Posterior cingulate gyrus (tissue), 11 donors: ENCODE measurements at regions not wholly inside any gene's neighbourhood (a gene's known extent, or its start where the extent isn't known, plus 50 kb on each side); places are given as distances from the start of the nearest gene placed in this dataset.

Experiments
- DNase-seq, 10 donors: peaks; one replicate each; pipeline versions ENCODE4 v3.0.0 to v3.0.0-alpha.2; 2020 to 2021; ENCODE audit warnings: mixed read lengths in 3 of 10
- intact Hi-C: fragments of 100-400 bp; cut with DNase I; formaldehyde crosslinking; loops from one replicate; pipeline ENCODE4 v1.15.1; 2023

DNA sequence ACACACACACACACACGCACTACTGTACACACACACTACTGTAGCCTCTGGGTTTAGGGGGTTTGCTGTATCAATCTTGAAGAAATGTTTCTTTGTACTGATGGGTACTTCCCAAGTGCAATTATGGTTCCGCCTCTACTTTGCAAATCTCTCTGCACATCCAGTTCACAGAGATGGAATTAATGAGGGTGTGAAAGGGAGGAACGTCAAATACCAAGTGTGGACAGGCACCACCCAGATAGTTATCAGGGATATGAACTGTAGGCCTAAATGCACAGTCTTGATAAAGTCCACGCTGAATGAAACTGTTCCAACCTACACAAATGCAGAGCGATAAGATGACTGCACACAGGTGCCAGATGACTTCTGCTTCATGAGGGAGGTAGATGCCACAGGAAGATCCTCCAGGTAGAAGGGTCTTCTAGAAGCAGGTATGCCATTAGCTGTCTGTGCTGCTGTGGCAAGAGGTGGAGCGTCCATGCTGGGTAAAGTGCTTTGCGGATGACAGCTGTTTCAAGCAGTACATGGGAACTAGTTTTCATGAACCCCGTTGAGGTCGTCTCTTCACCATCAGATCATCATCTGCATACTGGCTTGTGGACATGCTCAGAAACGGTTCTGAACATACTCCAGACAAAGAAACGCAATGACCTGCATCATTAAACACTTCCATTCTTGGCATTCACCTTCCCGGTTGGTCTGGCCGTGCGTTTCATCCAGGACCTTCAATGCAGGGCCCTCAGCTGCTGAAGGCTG, 314.3 kb upstream of the RTL1 start:
- DNase-seq, result peak in 2 of 10 donors; percentile 1 to 45
- intact Hi-C loops, result no loop called here

DNA sequence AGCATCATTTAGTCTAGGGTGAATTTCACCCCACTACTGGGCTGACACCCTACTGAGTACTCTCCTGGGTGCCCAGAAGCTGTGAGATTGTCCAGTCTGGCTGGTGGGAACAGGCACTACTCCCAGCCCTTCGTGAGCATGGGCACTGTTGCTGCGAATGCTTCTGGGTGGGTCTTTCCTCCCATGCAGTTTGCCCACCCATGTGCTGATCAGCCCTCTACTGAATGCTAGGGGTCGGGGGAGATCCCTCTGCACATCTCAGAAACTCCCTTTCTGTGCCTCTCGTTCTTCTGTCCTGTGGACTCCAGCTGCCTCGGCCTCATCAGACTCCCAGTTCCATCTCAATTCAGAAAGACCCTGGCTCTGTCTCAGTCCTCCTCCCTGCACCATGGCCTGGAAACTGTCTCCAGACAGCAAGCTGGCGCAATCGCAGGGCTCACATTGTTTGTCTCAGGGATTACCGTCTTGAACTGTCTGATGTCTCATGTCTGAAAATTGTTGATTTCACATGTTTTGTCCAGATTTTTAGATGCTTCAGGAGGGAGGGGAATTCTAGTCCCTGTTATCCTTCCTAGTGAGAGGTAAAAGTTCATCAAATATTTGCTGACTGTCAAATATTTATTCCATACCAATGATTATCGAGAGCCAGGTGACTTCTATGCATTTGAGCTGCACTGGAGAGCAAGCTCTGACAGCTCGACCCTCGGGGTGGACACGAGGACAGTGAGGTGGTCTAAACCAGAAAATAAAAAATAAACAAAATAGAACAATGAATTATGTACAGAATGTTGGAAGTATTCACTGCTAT, 316.6 kb upstream of the RTL1 start:
- DNase-seq, result no peak
- intact Hi-C loops, result no loop called here

DNA sequence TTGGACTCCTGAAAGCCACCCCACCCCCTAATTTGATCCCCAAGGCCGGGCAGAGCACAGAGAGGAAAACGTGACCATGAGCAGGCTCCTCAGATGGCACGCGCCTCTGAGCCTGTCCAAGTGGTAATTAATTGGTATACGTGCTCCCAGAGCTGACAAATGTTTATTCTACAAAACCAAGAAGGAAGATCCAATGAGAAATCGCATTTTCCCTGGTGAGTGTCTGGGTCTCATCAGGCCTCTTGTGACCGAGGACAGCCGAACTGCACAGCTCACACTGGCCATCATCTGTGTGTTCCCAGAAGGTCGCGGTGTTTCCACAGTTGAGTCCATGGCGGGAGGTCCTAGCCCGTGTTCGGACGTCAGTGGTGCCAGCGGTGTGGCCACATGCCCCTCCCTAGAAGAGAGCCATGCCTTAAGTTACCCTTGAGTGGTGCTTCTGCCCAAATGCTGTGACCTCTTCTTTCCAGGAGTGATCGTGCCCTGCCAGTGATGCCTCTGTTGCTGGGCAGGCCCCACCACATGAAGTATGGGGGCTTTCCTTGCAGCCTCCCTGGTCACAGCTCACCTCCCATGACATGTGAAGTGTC, 317.5 kb upstream of the RTL1 start:
- no peak for DNase-seq
- intact Hi-C loops, result no loop called here

DNA sequence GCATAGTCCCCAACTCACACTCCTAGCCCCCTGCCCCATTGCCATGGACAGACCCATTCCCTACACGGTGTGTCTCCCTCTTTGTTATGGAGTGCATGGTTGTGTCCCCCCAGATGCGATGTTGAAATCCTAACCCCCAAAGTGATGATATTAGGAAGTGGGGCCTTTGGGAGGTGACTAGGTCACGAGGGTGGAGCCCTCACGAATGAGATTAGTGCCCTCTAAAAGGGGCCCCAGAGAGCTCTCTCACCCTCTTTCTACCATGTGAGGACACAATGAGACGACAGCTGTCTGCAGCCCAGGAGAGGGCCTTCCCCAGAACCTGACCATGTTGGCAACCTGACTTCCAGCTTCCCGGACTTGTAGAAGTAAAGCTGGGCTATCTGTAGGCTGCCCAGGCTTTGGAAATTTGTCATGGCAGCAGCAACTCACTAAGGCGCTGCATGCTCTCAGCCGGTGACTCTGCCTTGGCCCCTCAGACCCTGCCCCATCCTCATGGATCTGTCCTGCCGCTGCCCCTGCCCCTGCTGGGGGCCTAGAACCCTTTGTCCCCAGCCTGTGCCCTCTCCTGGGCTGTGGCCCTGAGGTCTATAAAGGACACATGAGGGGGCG, 318.1 kb upstream of the RTL1 start:
- DNase-seq, result no peak
- intact Hi-C loops, result no loop called here

DNA sequence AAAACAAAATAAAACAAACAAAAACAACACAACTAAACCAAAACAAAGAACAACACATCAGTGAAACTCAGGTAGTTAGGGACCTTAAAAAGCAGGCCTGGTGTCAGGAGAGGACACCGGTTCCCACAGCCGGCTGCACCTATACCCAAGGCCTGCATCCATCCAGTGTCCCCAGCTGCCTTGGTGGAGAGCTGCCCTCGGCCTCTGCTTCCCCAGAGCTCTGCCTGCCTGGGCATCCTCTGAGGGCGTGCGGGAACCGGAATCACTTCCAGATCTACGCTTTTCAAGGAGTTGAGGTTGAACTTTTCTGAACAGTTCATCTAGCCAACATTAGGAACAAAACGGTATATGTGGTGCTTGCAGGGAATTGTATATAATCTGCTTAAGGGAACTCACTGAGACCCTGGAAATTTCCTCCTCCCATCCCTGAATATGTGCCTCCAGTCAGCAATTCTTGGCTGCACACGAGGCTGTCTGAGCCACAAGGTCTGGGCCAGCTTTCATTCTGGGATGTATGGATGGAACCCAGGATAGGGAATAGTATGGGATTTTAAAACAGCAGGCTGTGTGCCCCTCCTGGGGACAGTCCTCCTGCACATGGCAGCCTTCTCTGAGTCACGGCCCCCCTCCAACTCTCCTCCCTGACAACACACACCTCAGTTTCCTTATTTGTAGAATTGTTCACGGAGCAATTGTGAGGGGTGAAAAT, 319.0 kb upstream of the RTL1 start:
- DNase-seq, result no peak
- intact Hi-C loops, result no loop called here

DNA sequence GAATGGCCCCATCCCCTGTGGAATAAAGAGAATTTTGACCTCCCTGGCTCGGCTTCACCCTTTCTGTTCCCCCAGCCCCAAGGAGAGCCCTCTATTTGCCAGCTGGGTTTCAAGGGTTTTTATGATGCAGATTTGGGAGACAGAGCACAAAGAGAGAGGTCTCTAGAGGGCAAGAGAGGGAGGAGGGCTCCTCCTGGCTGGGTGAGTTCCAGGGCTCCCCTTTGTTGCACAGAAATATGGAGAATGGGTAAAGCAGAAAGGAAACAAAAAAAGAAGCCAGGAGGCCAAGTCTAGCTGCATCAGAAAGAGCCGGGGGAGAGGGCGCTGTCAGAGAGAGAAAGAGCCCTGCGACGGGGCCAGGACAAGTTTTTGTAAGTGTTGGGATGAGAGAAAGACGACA, 319.6 kb upstream of the RTL1 start:
- intact Hi-C loops, result no loop called here
- DNase-seq, result no peak

DNA sequence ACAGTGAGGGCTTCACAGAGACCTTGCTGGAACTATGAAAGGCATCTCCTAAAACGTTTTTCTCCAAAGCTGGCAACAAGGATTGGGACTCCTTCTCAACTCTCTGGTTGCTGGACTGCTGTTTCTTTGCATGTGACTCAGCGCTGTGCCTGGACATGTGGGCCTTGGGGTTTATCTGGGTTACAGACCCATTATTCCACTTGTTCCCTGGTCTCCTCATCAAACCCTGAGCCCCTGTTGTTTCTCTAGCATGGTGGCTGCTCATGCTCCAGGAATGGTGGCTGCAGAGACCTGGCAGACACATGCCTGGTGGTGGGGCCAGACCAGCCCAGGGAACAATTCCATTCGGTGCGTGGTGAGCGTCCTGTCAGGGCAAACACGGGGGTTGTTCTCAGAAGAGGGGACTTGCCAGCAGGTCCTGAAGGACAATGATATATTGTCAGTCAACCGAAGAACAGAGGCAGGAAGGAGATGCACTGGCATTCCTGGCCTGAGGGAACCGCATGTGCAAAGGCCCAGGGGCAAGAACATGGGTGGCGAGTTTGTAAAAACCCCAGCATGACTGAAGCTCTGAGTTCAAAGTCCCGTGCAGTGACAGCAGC, 320.1 kb upstream of the RTL1 start:
- intact Hi-C loops, result no loop called here
- DNase-seq, result no peak

DNA sequence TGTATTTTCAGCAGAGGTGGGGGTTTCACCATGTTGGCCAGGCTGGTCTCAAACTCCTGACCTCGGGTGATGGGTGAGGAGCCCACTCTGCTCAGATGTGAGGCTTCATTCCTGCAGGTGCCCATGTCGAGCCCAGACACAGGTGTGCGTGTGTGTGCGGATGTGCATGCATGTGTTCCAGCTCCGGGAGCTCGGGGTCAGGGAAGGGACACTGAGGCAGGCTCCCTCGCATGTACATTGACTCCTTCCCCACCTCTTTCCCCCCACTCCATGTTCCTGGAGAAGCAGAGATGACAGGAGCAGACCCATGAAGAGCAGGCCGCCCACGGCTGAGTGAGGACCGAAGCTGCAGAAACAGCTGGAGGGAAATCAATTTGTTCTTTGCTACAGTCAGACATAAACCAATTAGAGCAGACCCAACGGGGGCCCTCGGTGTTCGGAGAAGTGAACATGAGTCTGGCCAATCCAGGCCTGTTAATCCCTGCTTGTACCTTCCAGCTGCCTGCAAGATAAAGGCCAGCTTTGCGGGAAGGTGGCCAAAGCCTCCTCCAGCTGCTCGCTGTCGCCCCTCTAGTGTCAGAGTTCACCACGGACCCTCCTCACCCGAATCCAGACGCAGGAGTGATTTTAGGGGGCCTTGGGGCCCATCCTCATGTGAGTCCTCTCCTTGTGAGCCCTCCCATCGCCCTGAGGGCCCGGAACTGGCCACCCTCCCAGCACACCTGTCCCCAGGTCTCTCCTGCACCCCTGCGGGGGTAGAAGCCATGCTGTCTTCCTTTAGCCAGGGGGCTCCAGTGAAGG, 321.0 kb upstream of the RTL1 start:
- intact Hi-C loops, result no loop called here
- no peak for DNase-seq

DNA sequence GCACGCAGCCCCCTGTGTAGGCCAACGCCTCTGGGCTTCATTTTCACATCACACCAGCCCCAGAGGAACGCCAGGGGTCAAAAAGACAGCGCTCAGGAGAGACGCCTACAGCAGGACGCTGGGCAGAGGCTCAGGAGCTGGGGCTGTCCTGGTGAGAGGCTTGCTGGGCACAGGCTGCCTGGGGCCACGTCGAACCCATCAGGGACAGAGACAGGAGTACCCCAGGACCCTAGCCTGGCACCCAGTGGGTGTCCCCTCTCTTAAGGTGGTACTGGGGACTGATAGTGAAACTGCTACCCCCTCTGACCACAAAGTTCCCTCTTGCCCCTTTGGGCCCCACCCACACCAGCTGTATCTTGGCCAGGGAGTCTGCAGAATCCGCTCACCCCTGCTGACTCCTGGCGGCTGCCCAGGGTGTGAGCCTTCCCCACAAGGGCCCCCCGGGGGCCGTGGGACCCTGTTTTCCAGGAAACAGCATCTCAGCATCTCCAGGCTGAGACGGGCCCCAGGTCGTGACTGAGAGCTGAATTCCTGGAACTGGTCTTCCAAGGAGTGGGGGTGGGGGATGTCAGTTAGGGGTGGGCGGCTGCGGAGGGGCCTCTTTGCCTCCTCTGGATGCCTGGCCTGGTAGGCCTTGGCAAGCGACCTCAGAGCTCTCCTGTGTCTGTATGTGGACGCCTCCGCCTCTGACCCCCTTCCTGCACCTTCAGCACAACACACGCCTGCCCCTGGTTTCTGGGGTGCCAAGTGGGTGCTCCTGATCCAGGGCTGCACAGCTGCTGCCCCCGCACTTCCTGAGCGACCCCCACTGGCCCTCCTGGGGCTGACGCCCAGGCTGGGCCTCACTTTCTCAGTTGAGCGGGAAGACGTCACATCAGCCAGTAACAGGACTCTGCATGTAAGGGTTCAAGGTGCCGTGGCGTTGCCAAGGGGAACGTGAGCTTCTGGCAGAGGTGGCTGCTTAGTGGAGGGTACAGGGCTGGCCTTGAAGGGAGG, 321.9 kb upstream of the RTL1 start:
- intact Hi-C loops, result no loop called here
- peak in 1 of 10 donors; percentile 77 for DNase-seq

DNA sequence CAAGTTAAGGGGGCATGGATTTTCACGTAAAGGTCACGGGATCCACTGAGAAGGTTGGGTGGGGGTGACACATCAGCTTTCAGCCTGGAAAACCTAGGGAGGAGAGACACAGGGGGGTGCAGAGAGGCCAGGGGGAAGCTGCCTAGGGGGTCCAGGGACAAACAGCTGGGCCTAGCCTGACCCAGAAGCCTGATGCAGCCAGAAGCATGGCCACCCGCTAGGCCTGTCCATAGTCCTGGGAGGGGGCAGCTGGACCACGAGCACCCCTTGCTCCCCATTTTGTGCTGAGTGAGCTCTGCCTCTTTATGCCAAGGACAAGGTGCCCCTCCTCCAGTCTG, 322.7 kb upstream of the RTL1 start:
- intact Hi-C loops, result no loop called here
- no peak for DNase-seq

DNA sequence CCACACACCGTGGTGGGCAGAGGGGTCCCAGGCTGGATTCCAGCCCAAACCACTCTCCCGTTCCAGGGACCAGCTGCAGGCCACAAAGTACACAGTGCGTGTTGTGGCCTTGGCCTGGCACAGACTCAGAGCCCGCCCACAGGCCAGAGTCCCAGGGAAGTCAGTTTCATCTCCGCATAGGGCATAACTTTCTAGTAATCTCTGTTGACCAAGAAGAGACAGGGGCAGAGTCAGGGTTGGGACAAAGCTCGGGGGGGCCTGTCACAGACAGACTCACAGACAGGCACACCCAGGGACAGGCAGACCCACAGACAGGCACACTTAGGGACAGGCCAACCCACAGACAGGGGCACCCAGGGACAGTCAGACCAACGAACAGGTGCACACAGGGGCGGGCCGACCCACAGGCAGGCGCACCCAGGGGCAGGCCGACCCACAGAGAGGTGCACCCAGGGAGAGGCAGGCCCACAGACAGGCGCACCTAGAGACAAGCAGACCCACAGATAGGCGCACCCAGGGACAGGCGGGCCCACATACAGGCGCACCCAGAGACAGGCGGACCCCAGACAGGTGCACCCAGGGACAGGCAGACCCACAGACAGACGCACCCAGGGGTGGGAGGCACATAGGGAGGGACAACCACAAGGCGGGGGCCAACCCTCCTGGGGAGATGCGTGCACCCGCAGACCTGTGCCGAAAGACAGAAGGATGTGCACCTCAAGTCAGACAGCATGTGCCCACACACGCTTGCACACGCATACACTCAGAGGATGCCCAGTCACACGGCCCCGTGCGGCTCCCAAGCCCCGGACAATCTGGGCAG, 323.3 kb upstream of the RTL1 start:
- intact Hi-C loops, result no loop called here
- peak in 2 of 10 donors; percentile 74 to 80 for DNase-seq

DNA sequence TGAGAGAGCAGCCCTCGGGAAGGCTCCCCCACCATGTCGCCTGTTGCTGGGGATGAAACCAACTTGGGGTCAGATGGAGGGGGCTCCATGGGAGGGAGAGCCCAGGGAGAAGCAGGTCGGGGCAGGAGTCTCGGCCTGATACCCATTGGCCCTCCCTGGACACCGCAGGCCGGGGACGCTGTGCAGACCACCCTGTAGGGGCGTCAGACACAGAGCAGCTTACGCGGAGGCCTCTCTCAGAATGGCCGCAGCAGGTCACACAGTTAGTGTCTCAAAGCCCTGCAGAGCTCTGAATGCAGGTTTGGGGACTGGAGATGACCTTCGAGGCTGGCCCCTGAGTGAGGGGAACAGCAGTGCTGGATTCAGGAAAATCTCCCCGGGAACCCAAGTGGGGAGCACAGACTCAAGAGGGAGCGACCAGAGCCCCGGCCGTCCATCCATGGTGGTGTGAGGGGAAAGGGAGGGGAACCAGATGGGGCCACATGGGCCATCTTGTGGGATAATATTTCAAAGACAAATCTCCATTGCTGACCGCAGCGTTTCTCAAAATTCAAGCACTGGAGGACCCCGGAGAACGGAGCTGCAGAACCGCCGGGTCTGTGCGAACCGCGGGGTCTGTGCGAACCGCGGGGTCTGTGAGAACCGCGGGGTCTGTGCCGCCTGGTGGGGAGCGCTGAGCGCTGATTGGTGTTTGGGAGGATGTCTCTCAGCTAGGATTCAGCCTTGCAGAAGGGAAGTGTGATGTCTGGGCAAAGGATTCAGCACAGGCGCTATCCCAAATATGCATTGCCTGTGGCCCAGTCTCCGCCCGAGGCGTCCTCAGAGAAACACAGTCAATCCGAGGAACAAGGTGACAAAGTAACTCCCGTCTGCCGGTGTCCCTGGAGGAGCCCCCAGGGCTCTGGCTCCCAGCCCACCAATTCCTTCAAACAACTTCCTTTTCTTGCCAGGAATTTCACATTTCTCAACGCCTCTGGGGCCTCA, 324.4 kb upstream of the RTL1 start:
- no peak for DNase-seq
- intact Hi-C loops, result no loop called here

DNA sequence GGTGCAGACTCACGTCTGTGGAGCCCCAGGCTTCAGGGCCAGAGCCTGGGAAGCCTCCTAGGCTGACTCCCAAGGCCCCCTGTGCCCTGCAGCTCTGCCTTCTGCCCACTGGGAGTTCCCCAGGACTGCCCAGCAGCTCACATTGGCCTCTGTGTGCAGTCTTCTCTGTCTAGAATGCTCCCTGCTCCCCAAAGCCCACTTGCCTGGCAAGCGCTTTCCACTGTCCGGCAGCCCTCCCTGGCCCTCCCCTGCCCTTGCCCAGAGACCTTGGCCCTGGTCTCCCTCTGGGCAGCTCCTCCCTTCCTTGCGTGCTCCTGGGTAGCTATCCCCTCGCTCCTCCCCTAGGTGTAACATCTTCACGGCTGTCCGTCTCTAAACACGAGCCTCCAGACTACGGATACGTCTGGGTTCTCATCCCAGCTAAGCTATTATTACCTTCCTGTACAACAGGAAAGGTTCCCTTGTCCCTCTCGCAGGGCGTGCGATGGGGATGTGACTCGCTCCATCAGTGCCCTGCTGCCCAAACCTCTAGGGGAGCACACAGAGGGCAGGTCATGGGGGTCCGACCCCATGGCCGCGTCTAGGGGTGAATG, 325.5 kb upstream of the RTL1 start:
- no peak for DNase-seq
- intact Hi-C loops, result no loop called here

DNA sequence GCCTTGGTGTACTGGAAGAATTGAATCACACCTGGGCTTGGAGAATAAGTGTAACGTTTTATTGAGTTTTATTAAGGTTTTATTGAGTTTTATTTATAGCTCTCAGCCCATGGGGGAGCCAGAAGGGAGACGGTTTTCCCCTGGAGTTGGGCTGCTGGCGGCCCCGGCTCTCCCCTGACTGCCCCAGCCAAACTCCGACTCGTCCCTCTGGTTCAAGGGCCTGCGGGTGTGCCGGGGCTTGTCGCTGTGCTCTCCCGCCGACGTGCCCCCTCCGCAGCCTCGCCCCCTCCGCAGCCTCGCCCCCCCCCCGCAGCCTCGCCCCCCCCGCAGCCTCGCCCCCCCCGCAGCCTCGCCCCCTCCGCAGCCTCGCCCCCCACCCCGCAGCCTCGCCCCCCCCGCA, 326.1 kb upstream of the RTL1 start:
- no peak for DNase-seq

DNA sequence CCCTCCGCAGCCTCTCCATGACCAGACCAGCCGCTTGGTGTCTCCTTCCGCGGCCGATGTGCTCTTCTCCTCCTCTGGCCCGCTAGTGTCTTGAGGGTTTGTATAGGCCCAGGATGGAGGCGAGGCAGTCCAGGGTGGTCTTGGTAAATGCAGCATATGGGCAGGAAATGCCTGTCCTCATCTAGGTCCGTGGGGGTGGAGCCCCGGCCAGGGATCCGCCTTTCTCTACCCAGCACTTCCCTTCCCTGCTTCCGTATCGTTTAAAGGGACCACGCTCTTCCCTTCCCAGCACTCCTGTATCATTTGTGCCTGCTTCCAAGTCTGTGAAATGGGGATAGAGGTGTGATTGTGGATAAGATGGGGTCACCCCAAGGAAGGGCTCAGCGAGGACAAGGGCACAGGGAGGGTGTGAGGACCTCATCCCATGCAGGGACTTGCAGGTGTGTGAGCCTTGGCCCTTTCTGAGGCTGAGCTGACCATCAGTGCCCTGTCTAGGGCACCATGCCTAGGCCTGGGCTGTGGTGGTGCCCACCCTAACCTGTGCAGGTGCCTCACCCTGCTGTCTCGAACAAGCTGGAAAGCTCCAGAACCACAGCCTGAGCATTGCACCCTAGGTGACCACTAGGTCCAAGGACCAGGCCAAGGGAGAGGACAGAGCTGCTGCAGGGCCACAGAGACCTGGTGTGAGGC, 326.8 kb upstream of the RTL1 start:
- DNase-seq, result peak in 1 of 10 donors; percentile 64
- intact Hi-C loops, result loop anchor here (10.0 kb wide), 3 partner anchors 326 to 846 kb away; partner anchors contain the start of gene RTL1

More for the DNA sequence above, 326.1 kb upstream of the RTL1 start:
- intact Hi-C loops, result loop anchor here (10.0 kb wide), 3 partner anchors 325 to 845 kb away; partner anchors contain the start of gene RTL1
